Mucosa of descending colon (tissue), 3 donors: ENCODE measurements at regions not wholly inside any gene's neighbourhood (a gene's known extent, or its start where the extent isn't known, plus 50 kb on each side); places are given as distances from the start of the nearest gene placed in this dataset.

Experiments used
- ATAC-seq: fragments of 200-7000 bp; cut with Tn5 transposase; one replicate; pipeline ENCODE4 v1.9.1; 2020; ENCODE audit warnings: mild to moderate bottlenecking, moderate library complexity
- DNase-seq, 3 donors: peaks; one replicate each; pipeline ENCODE4 v3.0.0-alpha.2; 2020
- H3K36me3 ChIP-seq: fragments of 200-600 bp; one replicate; pipeline ENCODE4 v1.8.0; 2021; ENCODE audit warnings: low read depth, mild to moderate bottlenecking
- H3K4me1 ChIP-seq: fragments of 200-600 bp; one replicate; pipeline ENCODE4 v1.8.0; 2021; ENCODE audit warnings: low read depth, mild to moderate bottlenecking
- H3K4me3 ChIP-seq: fragments of 200-600 bp; one replicate; pipeline ENCODE4 v1.8.0; 2021; ENCODE audit warnings: mild to moderate bottlenecking
- H3K9me3 ChIP-seq: fragments of 200-600 bp; one replicate; pipeline ENCODE4 v1.8.0; 2021; ENCODE audit warnings: mild to moderate bottlenecking
- CTCF ChIP-seq: fragments of 200-600 bp; IDR thresholded peaks from one replicate; pipeline ENCODE4 v1.8.0; 2022; ENCODE audit warnings: antibody characterized with exemption, mild to moderate bottlenecking
- intact Hi-C, 2 donors: fragments of 100-400 bp; cut with DNase I in 1 of 2; cut with micrococcal nuclease in 1 of 2; formaldehyde crosslinking; loops; one replicate each; pipeline versions ENCODE4 v1.11.0 to v1.11.1; 2022; cut with DNase I, micrococcal nuclease
- donor health status: DM: no; HTN: no; CAD: no; lungs with moderate emphysema.
- donor health status: DM: no; HTN: no; CAD: no.
- donor health status: DM: no; HTN: yes; CAD: no.

- intact Hi-C loops, result no loop called here
- H3K9me3 ChIP-seq, result no peaks in the 10 kb centered on the region
- DNase-seq (no peak), ATAC-seq (no peak)
- no peak overlapping the region for H3K4me3 ChIP-seq
- H3K36me3 ChIP-seq, result no peaks in the 10 kb centered on the region
- no peaks in the 10 kb centered on the region for H3K4me1 ChIP-seq
- no peak for TF ChIP-seq CTCF
Observed at GRCh38 chr11:112828421-112828820, 132.8 kb upstream of the NCAM1 start.

GRCh38 chr11:112829971-112830654 lies 131.1 kb upstream of the NCAM1 start:
- DNase-seq (no peak), ATAC-seq (no peak)
- no peak for TF ChIP-seq CTCF
- Histone ChIP-seq H3K9me3 (no peaks in the 10 kb centered on the region), H3K36me3 (no peaks in the 10 kb centered on the region), H3K4me1 (no peaks in the 10 kb centered on the region), H3K4me3 (no peak overlapping the region)
- intact Hi-C loops, result no loop called here

GRCh38 chr11:112831041-112831440 lies 130.2 kb upstream of the NCAM1 start:
- ATAC-seq (no peak), DNase-seq (no peak)
- intact Hi-C loops, result no loop called here
- H3K4me3 ChIP-seq, result no peak overlapping the region
- no peaks in the 10 kb centered on the region for H3K4me1 ChIP-seq
- no peaks in the 10 kb centered on the region for H3K9me3 ChIP-seq
- TF ChIP-seq CTCF, result no peak
- H3K36me3 ChIP-seq, result no peaks in the 10 kb centered on the region

GRCh38 chr11:112831969-112832766 lies 129.1 kb upstream of the NCAM1 start:
- intact Hi-C loops, result no loop called here
- DNase-seq (no peak), ATAC-seq (no peak)
- no peaks in the 10 kb centered on the region for H3K36me3 ChIP-seq
- H3K4me3 ChIP-seq, result no peak overlapping the region
- no peaks in the 10 kb centered on the region for H3K4me1 ChIP-seq
- no peaks in the 10 kb centered on the region for H3K9me3 ChIP-seq
- TF ChIP-seq CTCF, result no peak

- intact Hi-C loops, result no loop called here
- Histone ChIP-seq H3K4me3 (no peak overlapping the region), H3K36me3 (no peaks in the 10 kb centered on the region), H3K4me1 (no peaks in the 10 kb centered on the region), H3K9me3 (no peaks in the 10 kb centered on the region)
- TF ChIP-seq CTCF, result no peak
- DNase-seq (no peak), ATAC-seq (no peak)
Observed at GRCh38 chr11:112834277-112834755, 126.9 kb upstream of the NCAM1 start.
